GM12878 (cell line): ENCODE measurements at regions not wholly inside any gene's neighbourhood (a gene's known extent, or its start where the extent isn't known, plus 50 kb on each side); places are given as distances from the start of the nearest gene placed in this dataset.

Experiments used
- ATF2 ChIP-seq: IDR thresholded peaks from 2 replicates; pipeline ENCODE4 v1.6.1; 2012; ENCODE audit warnings: low read length, inconsistent platforms
- BHLHE40 ChIP-seq, 2 experiments: fragments of 450-650 bp in 1 of 2; IDR thresholded peaks; 2 replicates each; pipeline ENCODE4 v1.6.1; 2011 to 2017; ENCODE audit warnings: low read depth in 2 of 2, borderline replicate concordance in 1 of 2, improper control_type of control experiment in 1 of 2, low read length in 1 of 2, mild to moderate bottlenecking in 1 of 2
- CBX5 ChIP-seq: sonication (generic); IDR thresholded peaks from 2 replicates; pipeline ENCODE4 v1.6.1; 2016; ENCODE audit warnings: low read depth, moderate library complexity, mild to moderate bottlenecking, inconsistent platforms
- EZH2 ChIP-seq: IDR thresholded peaks from 2 replicates; pipeline ENCODE4 v1.6.1; 2012; ENCODE audit warnings: low read depth, mild to moderate bottlenecking, control low read depth, inconsistent platforms, low read length, borderline replicate concordance; ENCODE audit not compliant: control insufficient read depth
- HDGF ChIP-seq: fragments of 450-650 bp; IDR thresholded peaks from 2 replicates; pipeline ENCODE4 v1.6.1; 2016; ENCODE audit warnings: antibody characterized with exemption
- LARP7 ChIP-seq: fragments of 450-650 bp; IDR thresholded peaks from 2 replicates; pipeline ENCODE4 v1.6.1; 2017; ENCODE audit warnings: mild to moderate bottlenecking
- RAD21 ChIP-seq: IDR thresholded peaks from 2 replicates; pipeline ENCODE4 v1.6.1; 2011; ENCODE audit warnings: mild to moderate bottlenecking, low read depth, low read length, moderate library complexity; ENCODE audit not compliant: insufficient read depth
- STAT3 ChIP-seq: IDR thresholded peaks from 2 replicates; pipeline ENCODE4 v1.6.1; 2011; ENCODE audit warnings: low read depth, low read length, improper control_type of control experiment
- TF ChIP-seq, protein P1 (sequence below): fragments of 450-650 bp; IDR thresholded peaks from 2 replicates; pipeline ENCODE4 v1.6.1; 2017; ENCODE audit warnings: antibody characterized with exemption, mild to moderate bottlenecking, moderate library complexity
- TF ChIP-seq, protein P2 (sequence below), 3 experiments: IDR thresholded peaks in 2 of 3; conservative IDR thresholded peaks in 1 of 3; 2 replicates each; pipeline ENCODE4 v1.5.1; 2011; ENCODE audit warnings: low read depth in 3 of 3, low read length in 3 of 3, mild to moderate bottlenecking in 3 of 3, control low read depth in 2 of 3, moderate library complexity in 2 of 3, inconsistent platforms in 1 of 3, mixed read lengths in 1 of 3; ENCODE audit not compliant: control insufficient read depth in 2 of 3, insufficient read depth in 1 of 3; ENCODE audit errors: extremely low read depth in 1 of 3
- TF ChIP-seq, protein P3 (sequence below): fragments of 450-650 bp; IDR thresholded peaks from 2 replicates; pipeline ENCODE4 v1.6.1; 2014; ENCODE audit warnings: mild to moderate bottlenecking

GRCh38 chr14:25322784-25323183 is 272.8 kb upstream of the STXBP6 start:
- TF ChIP-seq RAD21 (no peak), BHLHE40 (IDR thresholded peaks at IDR 0.05; ENCODE audit: borderline replicate concordance in 1 of 2, low read depth in 2 of 2, low read length in 1 of 2) (no peak), ATF2 (no peak), STAT3 (no peak), EZH2 (no peak), CBX5 (no peak), HDGF (no peak), LARP7 (no peak)
- TF ChIP-seq, protein P1, sequence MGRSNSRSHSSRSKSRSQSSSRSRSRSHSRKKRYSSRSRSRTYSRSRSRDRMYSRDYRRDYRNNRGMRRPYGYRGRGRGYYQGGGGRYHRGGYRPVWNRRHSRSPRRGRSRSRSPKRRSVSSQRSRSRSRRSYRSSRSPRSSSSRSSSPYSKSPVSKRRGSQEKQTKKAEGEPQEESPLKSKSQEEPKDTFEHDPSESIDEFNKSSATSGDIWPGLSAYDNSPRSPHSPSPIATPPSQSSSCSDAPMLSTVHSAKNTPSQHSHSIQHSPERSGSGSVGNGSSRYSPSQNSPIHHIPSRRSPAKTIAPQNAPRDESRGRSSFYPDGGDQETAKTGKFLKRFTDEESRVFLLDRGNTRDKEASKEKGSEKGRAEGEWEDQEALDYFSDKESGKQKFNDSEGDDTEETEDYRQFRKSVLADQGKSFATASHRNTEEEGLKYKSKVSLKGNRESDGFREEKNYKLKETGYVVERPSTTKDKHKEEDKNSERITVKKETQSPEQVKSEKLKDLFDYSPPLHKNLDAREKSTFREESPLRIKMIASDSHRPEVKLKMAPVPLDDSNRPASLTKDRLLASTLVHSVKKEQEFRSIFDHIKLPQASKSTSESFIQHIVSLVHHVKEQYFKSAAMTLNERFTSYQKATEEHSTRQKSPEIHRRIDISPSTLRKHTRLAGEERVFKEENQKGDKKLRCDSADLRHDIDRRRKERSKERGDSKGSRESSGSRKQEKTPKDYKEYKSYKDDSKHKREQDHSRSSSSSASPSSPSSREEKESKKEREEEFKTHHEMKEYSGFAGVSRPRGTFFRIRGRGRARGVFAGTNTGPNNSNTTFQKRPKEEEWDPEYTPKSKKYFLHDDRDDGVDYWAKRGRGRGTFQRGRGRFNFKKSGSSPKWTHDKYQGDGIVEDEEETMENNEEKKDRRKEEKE = no peak
- TF ChIP-seq, protein P2, sequence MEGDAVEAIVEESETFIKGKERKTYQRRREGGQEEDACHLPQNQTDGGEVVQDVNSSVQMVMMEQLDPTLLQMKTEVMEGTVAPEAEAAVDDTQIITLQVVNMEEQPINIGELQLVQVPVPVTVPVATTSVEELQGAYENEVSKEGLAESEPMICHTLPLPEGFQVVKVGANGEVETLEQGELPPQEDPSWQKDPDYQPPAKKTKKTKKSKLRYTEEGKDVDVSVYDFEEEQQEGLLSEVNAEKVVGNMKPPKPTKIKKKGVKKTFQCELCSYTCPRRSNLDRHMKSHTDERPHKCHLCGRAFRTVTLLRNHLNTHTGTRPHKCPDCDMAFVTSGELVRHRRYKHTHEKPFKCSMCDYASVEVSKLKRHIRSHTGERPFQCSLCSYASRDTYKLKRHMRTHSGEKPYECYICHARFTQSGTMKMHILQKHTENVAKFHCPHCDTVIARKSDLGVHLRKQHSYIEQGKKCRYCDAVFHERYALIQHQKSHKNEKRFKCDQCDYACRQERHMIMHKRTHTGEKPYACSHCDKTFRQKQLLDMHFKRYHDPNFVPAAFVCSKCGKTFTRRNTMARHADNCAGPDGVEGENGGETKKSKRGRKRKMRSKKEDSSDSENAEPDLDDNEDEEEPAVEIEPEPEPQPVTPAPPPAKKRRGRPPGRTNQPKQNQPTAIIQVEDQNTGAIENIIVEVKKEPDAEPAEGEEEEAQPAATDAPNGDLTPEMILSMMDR (IDR thresholded peaks at IDR 0.05 in 2 of 3, conservative IDR thresholded peaks at IDR 0.05 in 1 of 3; ENCODE audit: control insufficient read depth in 2 of 3, extremely low read depth in 1 of 3, insufficient read depth in 1 of 3, low read depth in 3 of 3, low read length in 3 of 3) = no peak
- TF ChIP-seq, protein P3, sequence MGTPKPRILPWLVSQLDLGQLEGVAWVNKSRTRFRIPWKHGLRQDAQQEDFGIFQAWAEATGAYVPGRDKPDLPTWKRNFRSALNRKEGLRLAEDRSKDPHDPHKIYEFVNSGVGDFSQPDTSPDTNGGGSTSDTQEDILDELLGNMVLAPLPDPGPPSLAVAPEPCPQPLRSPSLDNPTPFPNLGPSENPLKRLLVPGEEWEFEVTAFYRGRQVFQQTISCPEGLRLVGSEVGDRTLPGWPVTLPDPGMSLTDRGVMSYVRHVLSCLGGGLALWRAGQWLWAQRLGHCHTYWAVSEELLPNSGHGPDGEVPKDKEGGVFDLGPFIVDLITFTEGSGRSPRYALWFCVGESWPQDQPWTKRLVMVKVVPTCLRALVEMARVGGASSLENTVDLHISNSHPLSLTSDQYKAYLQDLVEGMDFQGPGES = no peak
